ENCODE measurements at regions not wholly inside any gene's neighbourhood (a gene's known extent, or its start where the extent isn't known, plus 50 kb on each side); places are given as distances from the start of the nearest gene placed in this dataset.
A peak's percentile ranks its signal among the peaks of the same experiment; 100 is the strongest.
"Not testable (repeated sequence)": the region's sequence is repeated elsewhere in the genome, so short reads cannot be mapped to it uniquely, and the experiment has no call there.

- TF ChIP-seq CTCF (conservative IDR thresholded peaks at IDR 0.05), result no peak
- H3K27ac ChIP-seq, result no peak overlapping the region
Measured at GRCh38 chr10:64397125-64397524, 875.9 kb downstream of the REEP3 start.

GRCh38 chr10:64408391-64409183 lies 887.4 kb downstream of the REEP3 start:
- no peak for TF ChIP-seq CTCF (conservative IDR thresholded peaks at IDR 0.05)
- no peak overlapping the region for H3K27ac ChIP-seq

GRCh38 chr10:64409349-64409748 lies 888.1 kb downstream of the REEP3 start:
- no peak overlapping the region for H3K27ac ChIP-seq
- TF ChIP-seq CTCF (conservative IDR thresholded peaks at IDR 0.05), result no peak

- no peak overlapping the region for H3K27ac ChIP-seq
- no peak for TF ChIP-seq CTCF (conservative IDR thresholded peaks at IDR 0.05)
Measured at GRCh38 chr10:64416011-64416410, 894.8 kb downstream of the REEP3 start.

GRCh38 chr10:64419461-64419860 lies 898.3 kb downstream of the REEP3 start:
- no peak for TF ChIP-seq CTCF (conservative IDR thresholded peaks at IDR 0.05)
- no peak overlapping the region for H3K27ac ChIP-seq

- no peak overlapping the region for H3K27ac ChIP-seq
- no peak for TF ChIP-seq CTCF (conservative IDR thresholded peaks at IDR 0.05)
Measured at GRCh38 chr10:64426745-64427144, 905.5 kb downstream of the REEP3 start.

- no peak overlapping the region for H3K27ac ChIP-seq
- TF ChIP-seq CTCF (conservative IDR thresholded peaks at IDR 0.05), result peak; percentile 85
Measured at GRCh38 chr10:64430690-64431323, 909.6 kb downstream of the REEP3 start.

GRCh38 chr10:64441872-64442271 lies 920.7 kb downstream of the REEP3 start:
- not testable (repeated sequence) for H3K27ac ChIP-seq
